GM12875 (cell line): ENCODE measurements at regions not wholly inside any gene's neighbourhood (a gene's known extent, or its start where the extent isn't known, plus 50 kb on each side); places are given as distances from the start of the nearest gene placed in this dataset.
"Not testable (repeated sequence)": the region's sequence is repeated elsewhere in the genome, so short reads cannot be mapped to it uniquely, and the experiment has no call there.

Source experiments
- H3K4me3 ChIP-seq: one replicate; pipeline ENCODE4 v1.5.1; 2011; ENCODE audit warnings: low read depth, low read length, control low read depth
- TF ChIP-seq, protein P1 (sequence below): IDR thresholded peaks from 2 replicates; pipeline ENCODE4 v1.5.1; 2011; ENCODE audit warnings: low read depth, mild to moderate bottlenecking, control low read depth, inconsistent platforms, low read length, moderate library complexity, borderline replicate concordance; ENCODE audit not compliant: insufficient read depth

DNA sequence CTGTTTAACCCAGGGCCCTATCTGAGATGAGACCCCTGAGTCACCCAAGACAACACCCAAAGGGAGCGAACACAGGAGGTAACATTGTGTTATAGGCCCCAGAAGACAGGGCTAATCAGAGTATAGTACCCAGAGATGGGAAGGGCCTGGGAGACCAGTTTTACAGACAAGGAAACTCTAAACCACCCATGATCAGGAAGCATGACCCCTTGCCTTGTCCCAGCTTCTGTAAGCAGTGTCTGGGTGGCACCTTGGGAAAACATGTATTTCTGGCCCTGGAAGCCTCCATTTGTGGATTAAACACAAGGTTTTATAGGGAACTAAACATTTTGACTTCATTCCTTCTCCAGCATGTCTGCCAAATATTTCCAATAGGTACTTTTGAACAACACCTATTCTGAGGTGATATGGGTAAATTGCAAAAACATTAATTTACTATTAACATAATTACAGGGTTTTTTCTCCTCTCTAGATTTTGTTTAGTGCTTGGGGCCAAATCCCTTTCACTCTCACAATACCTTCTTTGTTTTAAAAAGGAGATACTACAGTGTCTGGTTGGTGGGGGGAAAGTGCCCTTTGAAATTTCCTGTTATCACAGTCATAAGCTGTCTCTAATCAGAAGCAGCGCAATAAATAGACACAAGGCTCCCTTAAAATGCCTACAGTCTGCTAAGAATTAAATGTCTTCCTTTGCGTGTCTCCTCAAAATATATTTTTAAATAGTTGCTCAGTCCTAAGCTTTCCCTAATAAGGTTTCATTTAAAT is 341.1 kb downstream of the BCL11A start:
- TF ChIP-seq, protein P1, sequence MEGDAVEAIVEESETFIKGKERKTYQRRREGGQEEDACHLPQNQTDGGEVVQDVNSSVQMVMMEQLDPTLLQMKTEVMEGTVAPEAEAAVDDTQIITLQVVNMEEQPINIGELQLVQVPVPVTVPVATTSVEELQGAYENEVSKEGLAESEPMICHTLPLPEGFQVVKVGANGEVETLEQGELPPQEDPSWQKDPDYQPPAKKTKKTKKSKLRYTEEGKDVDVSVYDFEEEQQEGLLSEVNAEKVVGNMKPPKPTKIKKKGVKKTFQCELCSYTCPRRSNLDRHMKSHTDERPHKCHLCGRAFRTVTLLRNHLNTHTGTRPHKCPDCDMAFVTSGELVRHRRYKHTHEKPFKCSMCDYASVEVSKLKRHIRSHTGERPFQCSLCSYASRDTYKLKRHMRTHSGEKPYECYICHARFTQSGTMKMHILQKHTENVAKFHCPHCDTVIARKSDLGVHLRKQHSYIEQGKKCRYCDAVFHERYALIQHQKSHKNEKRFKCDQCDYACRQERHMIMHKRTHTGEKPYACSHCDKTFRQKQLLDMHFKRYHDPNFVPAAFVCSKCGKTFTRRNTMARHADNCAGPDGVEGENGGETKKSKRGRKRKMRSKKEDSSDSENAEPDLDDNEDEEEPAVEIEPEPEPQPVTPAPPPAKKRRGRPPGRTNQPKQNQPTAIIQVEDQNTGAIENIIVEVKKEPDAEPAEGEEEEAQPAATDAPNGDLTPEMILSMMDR, result no peak
- no peak overlapping the region for H3K4me3 ChIP-seq

DNA sequence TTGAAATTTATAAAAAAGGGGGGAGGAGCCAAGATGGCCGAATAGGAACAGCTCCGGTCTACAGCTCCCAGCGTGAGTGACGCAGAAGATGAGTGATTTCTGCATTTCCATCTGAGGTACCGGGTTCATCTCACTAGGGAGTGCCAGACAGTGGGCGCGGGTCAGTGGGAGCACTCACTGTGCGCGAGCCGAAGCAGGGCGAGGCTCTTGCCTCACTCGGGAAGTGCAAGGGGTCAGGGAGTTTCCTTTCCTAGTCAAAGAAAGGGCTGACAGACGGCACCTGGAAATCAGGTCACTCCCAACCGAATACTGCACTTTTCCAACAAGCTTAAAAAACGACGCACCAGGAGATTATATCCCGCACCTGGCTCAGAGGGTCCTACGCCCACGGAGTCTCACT is 364.4 kb downstream of the BCL11A start:
- H3K4me3 ChIP-seq, result not testable (repeated sequence)

DNA sequence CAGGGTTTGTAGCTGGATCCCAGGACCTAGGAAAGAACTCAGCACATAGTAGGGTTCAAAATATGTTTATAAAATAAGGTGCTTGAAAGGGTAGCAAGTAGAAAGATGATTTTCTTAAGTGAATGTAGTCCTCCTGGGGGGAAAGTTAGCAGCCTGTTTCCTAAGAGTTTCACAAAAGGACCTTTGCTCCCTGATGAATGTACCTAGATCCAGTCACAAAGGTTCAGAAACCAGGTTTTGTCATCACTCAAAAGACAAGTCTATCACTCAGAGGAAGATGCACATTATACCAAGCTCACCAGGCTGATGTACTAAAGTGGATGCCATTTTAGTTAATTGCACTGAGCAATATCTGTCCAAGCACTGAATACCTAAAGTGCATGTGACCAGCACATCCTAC is 378.2 kb downstream of the BCL11A start:
- TF ChIP-seq, protein P1, result no peak
- no peak overlapping the region for H3K4me3 ChIP-seq

DNA sequence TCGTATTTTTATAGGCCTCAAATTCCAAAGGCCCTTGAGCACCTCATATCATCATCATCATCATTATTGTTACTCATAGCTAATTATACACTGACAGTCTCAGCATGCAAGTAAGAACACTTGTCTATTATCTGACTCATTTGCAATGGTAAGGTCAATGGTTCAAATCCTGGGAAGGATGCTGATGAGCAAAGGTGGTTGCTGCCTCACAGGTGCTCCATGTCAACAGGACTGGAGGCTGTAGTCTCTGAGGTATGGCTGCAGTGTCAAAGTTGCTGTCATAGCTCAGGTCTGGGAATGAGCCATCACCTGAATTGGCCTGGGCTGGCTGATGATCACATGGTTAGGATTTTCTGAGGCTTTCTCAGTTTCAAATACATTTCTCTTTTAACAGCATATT is 379.3 kb downstream of the BCL11A start:
- TF ChIP-seq, protein P1, result no peak

DNA sequence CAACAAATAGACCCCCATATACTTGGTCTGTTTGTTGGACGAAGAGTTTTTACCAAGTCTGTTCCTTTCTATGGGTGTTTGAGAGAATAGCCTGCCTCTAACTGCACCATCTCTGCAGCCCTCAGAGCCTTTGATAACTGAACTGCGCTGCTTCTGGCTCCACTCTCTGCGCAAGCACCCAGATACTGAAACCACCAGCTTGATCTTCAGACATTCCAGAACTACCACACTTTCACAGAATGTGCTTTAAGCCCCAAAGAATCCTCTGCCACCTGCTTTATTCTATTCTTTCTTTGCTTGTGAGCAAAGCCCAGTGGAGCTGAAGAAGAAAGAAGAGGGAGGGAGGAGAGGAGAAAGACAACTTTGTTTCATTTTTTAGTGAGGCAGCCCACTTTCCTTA is 380.7 kb downstream of the BCL11A start:
- no peak overlapping the region for H3K4me3 ChIP-seq
- TF ChIP-seq, protein P1, result no peak

More for the DNA sequence above, 379.3 kb downstream of the BCL11A start:
- no peak overlapping the region for H3K4me3 ChIP-seq

DNA sequence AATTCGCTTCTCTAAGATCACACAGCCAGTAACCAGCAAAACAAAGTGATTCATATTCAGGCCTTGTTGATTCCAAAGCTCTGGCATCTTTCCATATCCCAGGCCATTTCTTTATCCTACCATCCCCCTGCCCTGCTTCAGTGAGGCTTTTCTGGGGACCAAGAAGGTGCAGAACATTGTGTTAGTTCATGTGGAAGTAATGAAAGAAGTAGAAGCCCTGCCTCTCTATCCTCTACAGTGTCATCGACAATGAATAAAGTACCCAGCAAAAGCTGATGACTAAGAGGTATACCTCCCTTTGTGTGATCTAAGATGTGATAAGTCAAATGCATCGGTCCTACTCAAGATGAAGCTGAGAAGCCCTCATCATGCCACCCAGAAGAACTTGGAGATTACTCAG is 383.2 kb downstream of the BCL11A start:
- H3K4me3 ChIP-seq, result no peak overlapping the region
- TF ChIP-seq, protein P1, result no peak

DNA sequence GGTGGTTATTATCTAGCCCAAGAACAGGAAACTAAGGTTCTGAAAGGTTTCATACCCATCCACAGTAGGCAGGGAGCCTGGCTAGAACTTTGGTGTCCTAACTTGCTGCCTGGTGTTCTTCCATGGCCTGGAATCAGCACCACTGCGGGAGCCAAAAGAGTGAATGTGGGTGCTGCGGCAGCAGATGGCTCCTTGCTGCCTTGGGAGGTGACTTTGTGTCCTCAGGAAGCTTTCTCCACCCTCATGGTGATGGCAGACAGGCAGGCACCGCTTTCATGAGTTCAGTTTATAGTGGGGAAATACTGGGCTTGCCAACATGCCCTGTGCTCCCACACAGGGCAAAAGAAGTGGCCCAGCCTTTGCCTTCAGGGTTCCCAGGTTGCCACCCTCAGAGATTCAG is 385.2 kb downstream of the BCL11A start:
- no peak overlapping the region for H3K4me3 ChIP-seq
- TF ChIP-seq, protein P1, result no peak
